Stimulated activated naive CD8-positive, alpha-beta T cell treated with anti-CD3 and anti-CD28 coated beads, Interleukin-15, amount 100 ng/mL, for 72 hours (primary cell): ENCODE measurements at regions not wholly inside any gene's neighbourhood (a gene's known extent, or its start where the extent isn't known, plus 50 kb on each side); places are given as distances from the start of the nearest gene placed in this dataset.
"Not testable (repeated sequence)": the region's sequence is repeated elsewhere in the genome, so short reads cannot be mapped to it uniquely, and the experiment has no call there.

Experiments used
- ATAC-seq: fragments of 150-1000 bp; cut with Tn5 transposase; 2 replicates; pipeline ENCODE4 v1.10.0; 2021; ENCODE audit warnings: mild to moderate bottlenecking, moderate library complexity
- DNase-seq, 2 donors: peaks; one replicate each; pipeline ENCODE4 v3.0.0; 2021 to 2022
- H3K27ac Mint-ChIP-seq, 2 donors: one replicate each; pipeline ENCODE4 v1.8.0; 2022; ENCODE audit warnings: mild to moderate bottlenecking in 2 of 2, mixed read lengths in 2 of 2, moderate library complexity in 2 of 2
- H3K27me3 Mint-ChIP-seq: one replicate; pipeline ENCODE4 v1.8.0; 2022; ENCODE audit warnings: mixed read lengths
- H3K4me1 Mint-ChIP-seq: one replicate; pipeline ENCODE4 v1.8.0; 2022; ENCODE audit warnings: mild to moderate bottlenecking, mixed read lengths
- H3K4me3 Mint-ChIP-seq, 2 donors: one replicate each; pipeline ENCODE4 v1.8.0; 2022; ENCODE audit warnings: mild to moderate bottlenecking in 2 of 2, mixed read lengths in 2 of 2, moderate library complexity in 1 of 2
- H3K9me3 Mint-ChIP-seq, 2 donors: one replicate each; pipeline ENCODE4 v1.8.0; 2022; ENCODE audit warnings: mixed read lengths in 2 of 2

DNA sequence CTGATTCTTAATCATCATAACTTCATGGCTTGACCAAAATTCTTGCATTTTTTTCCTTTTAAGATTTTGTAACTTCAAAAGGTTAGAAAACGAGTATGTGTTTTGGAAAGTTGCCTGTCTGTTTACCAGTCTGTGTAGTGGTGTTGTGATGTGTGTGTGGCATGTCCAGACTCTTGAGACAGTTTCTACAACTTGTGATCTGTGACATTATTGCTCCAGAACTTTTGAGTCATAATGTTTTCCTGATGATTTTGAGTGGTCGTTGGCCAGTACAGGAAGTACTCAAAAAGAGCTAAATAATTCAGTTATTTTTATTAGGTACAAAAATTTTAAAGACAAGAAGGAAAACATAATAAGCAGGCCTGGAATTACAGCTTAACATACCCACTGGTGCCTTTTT lies 229.0 kb upstream of the C2CD4B start:
- H3K4me1 Mint-ChIP-seq: peaks cover 21% of the 10 kb centered on the region
- no peak overlapping the region for H3K27ac Mint-ChIP-seq
- DNase-seq: no peak
- H3K4me3 Mint-ChIP-seq: no peak overlapping the region
- no peak for ATAC-seq
- peaks cover 29% of the 10 kb centered on the region for H3K27me3 Mint-ChIP-seq
- H3K9me3 Mint-ChIP-seq: peaks cover 8 to 10% of the 10 kb centered on the region in 2 donors

DNA sequence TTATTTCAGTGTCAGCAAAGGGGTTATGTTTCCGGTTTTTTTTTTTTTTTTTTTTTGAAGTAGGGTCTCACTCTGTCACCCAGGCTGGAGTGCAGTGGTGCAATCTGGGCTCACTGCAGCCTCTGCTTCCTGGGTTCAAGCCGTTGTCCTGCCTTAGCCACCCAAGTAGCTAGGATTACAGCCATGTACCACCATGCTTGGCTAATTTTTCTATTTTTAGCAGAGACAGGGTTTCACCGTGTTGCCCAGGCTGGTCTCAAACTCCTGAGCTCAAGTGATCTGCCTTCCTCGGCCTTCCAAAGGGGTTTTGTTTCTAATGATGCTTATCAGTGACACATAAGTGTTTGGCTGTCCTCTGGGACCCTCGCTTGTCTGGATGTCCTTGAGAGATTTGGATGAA lies 235.7 kb upstream of the C2CD4B start:
- Mint-ChIP-seq H3K9me3 (peaks cover 22 to 23% of the 10 kb centered on the region in 2 donors), H3K4me1 (no peaks in the 10 kb centered on the region), H3K27me3 (peaks cover 43% of the 10 kb centered on the region), H3K27ac (no peak overlapping the region), H3K4me3 (no peak overlapping the region)
- ATAC-seq (no peak), DNase-seq (no peak)

DNA sequence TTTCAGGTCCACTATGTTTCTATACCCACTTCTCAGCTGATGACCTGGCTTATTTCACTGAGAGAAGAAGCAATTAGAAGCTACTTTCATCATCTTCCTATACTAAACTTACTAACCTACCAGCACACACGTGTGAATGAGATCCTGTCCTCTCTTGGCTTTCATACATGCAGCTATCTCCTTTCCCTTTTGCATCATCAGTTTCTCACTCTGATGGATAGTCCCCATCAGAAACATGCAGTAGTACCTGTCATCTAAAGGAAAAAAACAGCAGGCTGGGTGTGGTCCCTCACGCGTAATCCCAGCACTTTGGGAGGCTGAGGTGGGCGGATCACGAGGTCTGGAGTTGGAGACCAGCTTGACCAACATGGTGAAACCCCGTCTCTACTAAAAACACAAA lies 237.6 kb upstream of the C2CD4B start:
- peaks cover 22 to 23% of the 10 kb centered on the region in 2 donors for H3K9me3 Mint-ChIP-seq
- H3K27ac Mint-ChIP-seq: no peak overlapping the region
- ATAC-seq: no peak
- peaks cover 47% of the 10 kb centered on the region for H3K27me3 Mint-ChIP-seq
- H3K4me3 Mint-ChIP-seq: no peak overlapping the region
- no peaks in the 10 kb centered on the region for H3K4me1 Mint-ChIP-seq
- DNase-seq: no peak

DNA sequence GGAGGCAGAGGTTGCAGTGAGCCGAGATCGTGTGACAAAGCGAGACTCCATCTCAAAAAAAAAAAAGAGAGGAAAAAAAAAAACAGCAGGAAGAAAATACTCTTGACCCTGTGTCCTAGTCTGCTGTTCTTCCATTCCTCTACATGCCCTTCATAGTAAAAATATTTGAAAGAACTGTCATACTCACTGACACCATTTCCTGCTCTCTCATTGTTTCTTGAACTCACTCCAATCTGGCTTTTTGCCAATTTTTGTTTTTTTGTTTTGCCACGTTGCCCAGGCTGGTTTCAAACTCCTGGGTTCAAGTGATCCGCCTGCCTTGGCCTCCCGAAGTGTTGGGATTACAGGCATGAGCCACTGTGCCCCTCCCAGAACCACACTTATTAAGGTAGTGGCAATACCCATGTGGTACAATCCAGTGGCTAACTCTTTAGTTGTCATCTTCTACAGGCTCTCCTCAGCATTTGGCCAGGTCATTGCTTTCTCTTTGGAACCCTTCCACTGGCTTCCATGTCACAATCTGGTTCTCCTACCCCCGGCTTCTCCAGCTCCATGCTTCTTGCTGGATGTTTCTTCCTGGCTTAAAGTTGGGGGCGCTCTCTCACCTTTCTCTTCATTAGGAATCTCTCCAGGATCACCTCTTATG lies 238.2 kb upstream of the C2CD4B start:
- DNase-seq: no peak
- no peaks in the 10 kb centered on the region for H3K4me1 Mint-ChIP-seq
- H3K27ac Mint-ChIP-seq: no peak overlapping the region
- H3K4me3 Mint-ChIP-seq: no peak overlapping the region
- no peak for ATAC-seq
- peaks cover 42% of the 10 kb centered on the region for H3K27me3 Mint-ChIP-seq
- H3K9me3 Mint-ChIP-seq: peaks cover 19% of the 10 kb centered on the region in 2 donors

DNA sequence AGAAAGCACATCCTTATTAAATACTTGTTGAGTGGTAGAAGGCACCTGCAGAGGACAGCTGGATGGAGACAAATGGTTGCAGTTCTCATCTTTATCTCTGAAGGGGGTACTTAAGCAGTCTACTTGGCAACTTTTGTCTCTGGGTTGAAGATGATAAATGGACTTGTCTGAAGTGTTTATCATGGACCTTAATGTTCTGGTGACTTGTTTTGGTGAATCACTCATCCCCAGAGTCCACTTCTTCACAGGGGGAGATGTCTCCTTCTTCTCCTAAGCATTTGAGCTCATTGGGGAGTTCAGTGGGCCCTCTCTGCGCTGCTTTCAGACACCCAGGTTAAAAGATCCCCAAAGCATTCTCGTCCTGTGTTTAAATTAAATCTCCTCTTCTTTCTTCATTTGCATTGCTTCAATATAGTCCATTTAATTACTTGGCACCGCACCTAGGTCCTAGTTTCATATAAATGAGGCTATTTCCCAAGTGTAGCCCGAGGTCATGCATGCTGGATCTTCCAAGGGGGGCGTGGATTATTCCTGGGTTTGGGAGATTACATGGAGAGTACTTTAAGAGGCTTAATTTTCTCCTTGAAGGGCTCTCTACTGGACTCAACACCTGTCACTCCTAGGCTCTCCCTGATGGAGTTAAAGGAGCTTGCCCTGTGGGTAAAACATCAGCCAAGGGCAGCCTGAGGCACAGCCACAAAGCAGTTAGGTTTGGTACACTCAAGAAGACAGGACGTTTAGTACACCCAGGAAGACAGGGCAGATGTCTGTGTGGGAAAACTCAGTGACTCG lies 239.3 kb upstream of the C2CD4B start:
- Mint-ChIP-seq H3K27ac (no peak overlapping the region), H3K4me3 (no peak overlapping the region), H3K27me3 (peaks cover 38% of the 10 kb centered on the region), H3K4me1 (no peaks in the 10 kb centered on the region), H3K9me3 (peaks cover 12% of the 10 kb centered on the region in 2 donors)
- ATAC-seq (no peak), DNase-seq (no peak)

DNA sequence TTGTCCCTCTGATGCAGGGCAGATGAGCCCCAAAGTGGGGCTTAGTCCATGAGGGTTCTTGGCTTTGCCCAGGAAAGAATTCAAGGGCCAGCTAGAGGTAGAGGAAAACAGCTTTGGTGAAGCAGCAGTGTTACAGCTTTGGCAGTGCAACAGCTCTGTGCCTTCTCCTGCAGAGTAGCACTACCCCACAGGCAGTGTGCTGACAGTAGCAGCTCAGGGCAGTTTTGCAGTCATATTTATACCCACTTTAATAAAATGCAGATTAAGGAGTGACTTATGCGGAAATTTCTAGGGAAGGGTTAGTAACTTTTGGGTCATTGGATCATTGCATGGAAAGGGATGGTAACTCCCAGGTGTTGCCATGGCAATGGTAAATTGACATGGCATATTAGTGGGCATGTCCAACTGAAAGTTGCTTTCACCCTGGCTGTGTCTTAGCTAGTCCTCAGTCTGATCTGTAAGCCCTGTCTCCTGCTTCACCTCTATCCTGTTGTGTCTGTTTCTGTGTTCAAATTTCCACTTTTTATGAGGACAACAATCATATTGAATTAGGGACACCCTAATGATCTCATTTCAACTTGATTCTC lies 241.3 kb upstream of the C2CD4B start:
- Mint-ChIP-seq H3K27me3 (peaks cover 45% of the 10 kb centered on the region), H3K9me3 (no peaks in the 10 kb centered on the region), H3K4me1 (no peaks in the 10 kb centered on the region), H3K27ac (no peak overlapping the region), H3K4me3 (no peak overlapping the region)
- ATAC-seq (no peak), DNase-seq (no peak)

DNA sequence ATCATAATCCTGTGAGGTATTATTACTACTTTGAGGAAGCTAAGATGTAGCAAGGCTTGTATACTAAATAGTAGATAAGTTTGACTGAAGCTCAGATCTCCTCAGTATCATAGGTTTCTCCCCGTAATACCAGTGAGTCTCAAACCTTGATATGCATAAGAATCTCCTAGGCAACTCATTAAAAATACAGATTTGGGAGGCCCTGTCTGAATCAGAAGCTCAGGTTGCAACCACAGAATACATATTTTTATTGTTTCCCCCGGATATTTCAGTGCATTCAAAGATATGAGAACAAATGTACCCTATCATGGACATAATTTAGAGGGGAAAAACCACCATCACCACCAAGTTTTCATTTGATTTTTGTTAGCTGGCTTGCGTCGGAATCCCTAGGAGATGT lies 242.1 kb upstream of the C2CD4B start:
- Mint-ChIP-seq H3K4me1 (no peaks in the 10 kb centered on the region), H3K27me3 (peaks cover 50% of the 10 kb centered on the region), H3K27ac (no peak overlapping the region), H3K9me3 (no peaks in the 10 kb centered on the region), H3K4me3 (no peak overlapping the region)
- DNase-seq (no peak), ATAC-seq (no peak)

DNA sequence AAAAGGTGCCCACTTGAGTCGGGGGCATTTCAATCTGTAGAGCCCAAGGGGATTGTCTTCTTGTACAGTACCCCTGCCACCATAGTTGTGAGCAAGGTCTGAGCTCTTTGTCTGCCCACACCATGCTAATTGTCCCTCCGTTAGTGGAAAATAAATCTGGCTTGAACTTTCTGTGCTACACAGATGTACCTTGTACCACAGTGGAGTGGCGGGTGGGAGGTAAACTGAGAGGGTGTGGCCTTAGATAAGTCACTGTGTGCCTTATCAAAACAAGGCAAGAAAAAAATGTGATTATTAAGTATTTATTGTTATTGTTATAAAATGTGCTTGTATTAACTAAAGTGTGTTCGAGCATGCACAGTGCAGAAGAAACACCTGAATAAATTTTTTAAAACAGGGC lies 242.9 kb upstream of the C2CD4B start:
- Mint-ChIP-seq H3K4me1 (no peaks in the 10 kb centered on the region), H3K9me3 (no peaks in the 10 kb centered on the region), H3K27me3 (peaks cover 52% of the 10 kb centered on the region), H3K4me3 (no peak overlapping the region), H3K27ac (no peak overlapping the region)
- ATAC-seq: no peak
- no peak for DNase-seq

DNA sequence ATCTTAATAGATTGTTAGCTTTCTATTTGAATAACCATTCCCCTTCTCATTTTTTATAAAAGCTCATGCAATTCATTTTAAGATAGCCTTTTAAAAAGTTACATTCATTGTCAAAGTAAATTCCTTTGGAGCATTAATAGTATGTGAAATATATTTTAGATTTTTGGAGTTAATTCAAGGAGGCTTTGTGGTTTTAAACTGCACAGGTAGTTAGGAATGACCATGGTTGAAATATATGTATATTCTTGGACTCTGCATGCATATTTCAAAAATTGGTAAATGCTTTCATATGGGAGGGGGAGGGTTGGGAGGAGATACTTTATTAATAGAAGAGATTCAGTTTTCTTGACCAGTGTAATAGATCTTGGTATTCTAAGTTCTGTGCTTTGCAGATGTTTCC lies 244.4 kb upstream of the C2CD4B start:
- peaks cover 43% of the 10 kb centered on the region for H3K27me3 Mint-ChIP-seq

DNA sequence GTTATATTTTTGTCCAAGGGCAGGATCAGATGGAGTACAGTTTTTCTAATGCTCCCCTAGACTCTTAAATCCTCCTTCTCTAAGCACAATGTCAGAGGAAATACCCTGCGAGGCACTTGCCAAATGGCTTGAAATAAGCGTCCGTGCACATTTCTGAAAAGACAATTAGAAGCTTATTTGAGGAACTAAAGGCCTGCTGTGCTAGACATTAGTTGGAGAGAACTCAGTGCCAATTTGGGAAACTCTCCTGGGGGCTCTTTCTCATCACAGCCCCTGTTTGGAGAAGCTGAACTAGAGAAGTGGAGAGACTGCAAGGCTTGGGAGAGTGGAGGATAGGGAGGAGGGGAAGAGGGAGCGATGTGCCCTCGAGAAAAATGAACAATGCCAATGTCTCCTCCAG lies 247.6 kb upstream of the C2CD4B start:
- H3K27ac Mint-ChIP-seq: no peak overlapping the region
- ATAC-seq: no peak
- H3K9me3 Mint-ChIP-seq: no peaks in the 10 kb centered on the region
- DNase-seq: no peak
- H3K27me3 Mint-ChIP-seq: peaks cover 38% of the 10 kb centered on the region
- H3K4me3 Mint-ChIP-seq: no peak overlapping the region
- H3K4me1 Mint-ChIP-seq: no peaks in the 10 kb centered on the region

More for the DNA sequence above, 244.4 kb upstream of the C2CD4B start:
- Mint-ChIP-seq H3K4me1 (no peaks in the 10 kb centered on the region), H3K4me3 (no peak overlapping the region), H3K9me3 (no peaks in the 10 kb centered on the region), H3K27ac (no peak overlapping the region)
- no peak for DNase-seq
- no peak for ATAC-seq

DNA sequence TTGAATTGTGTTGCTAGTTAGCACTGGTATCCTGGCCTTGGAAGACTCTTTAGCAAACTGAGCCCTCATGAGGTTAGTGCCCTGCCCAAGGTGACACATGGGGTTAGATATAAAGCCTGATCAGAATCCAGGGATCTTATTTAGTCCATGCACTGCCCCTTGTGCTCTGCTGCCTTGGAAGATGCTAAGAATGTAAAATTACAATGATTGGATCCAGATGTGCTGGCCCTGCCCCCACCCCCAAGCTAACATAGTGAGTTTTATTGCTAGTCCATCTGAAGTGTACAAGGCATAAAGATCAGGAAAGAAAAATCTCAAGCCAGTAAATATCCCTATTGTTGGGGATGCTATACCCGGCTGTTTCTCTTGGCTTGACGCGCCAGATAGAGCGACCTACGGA lies 248.1 kb upstream of the C2CD4B start:
- no peaks in the 10 kb centered on the region for H3K4me1 Mint-ChIP-seq
- H3K4me3 Mint-ChIP-seq: no peak overlapping the region
- H3K9me3 Mint-ChIP-seq: no peaks in the 10 kb centered on the region
- DNase-seq (no peak), ATAC-seq (no peak)
- no peak overlapping the region for H3K27ac Mint-ChIP-seq
- H3K27me3 Mint-ChIP-seq: peaks cover 38% of the 10 kb centered on the region

DNA sequence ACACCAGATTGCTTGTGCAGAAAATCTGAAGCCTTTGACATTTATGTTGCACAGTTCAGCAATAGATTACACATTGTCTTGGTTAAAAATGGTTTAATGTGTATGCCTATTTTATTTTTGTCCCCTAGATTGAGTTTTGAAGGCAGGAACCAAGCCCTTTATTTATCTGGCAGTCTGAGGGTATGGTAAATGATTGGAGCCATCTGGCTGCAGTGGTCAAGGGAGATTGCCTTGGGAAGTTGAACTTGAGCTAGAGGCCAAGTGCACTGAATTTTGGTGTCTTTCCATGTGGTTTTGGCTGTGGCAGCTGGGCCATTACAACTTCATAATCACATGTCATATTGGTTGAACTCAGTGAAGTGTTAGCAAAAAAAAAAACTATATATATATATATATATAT lies 248.7 kb upstream of the C2CD4B start:
- no peak overlapping the region for H3K4me3 Mint-ChIP-seq
- ATAC-seq: no peak
- DNase-seq: no peak
- H3K4me1 Mint-ChIP-seq: no peaks in the 10 kb centered on the region
- H3K27me3 Mint-ChIP-seq: peaks cover 38% of the 10 kb centered on the region
- no peak overlapping the region for H3K27ac Mint-ChIP-seq
- no peaks in the 10 kb centered on the region for H3K9me3 Mint-ChIP-seq

DNA sequence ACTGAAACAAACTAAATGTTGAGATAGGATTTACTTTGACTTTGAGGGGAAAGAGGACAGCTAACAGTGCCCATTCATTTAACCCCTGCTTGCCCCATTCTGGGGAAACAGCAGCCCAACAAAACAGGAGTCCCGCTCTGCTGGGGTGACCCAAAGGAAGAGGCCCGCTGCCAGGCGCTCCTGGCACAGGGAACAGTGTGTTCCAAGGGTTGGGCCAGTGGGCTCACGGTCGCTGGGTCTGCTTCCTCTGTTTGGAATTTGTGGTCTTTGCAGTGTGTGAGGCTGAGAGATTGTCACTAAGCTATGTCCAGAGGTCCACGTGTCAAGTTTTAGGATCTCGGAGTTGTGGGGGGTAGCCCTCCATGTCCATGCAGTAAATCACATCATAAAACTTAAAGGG lies 250.4 kb upstream of the C2CD4B start:
- DNase-seq (no peak), ATAC-seq (no peak)
- Mint-ChIP-seq H3K9me3 (no peaks in the 10 kb centered on the region), H3K27ac (no peak overlapping the region), H3K4me3 (no peak overlapping the region), H3K27me3 (peaks cover 38% of the 10 kb centered on the region), H3K4me1 (no peaks in the 10 kb centered on the region)

DNA sequence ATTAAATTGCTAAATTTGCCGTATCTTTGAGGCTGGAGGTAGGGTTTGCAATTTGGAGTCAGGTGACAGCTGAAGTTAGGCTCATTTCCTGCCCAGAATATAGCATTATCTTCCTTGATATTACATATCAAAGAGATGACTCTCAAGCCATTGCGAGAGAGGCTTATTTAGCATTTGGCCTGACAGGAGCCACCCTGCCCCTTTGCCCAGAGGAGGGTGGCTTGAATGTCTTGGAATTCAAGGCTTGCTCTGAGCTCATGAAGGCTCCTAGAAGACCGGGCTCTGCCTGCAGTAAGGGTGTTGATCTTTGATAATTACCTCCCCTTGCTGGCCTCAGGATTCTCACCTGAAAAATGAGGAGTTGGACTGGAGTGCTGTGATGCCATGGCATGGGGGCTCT lies 251.4 kb upstream of the C2CD4B start:
- Mint-ChIP-seq H3K4me3 (no peak overlapping the region), H3K27ac (no peak overlapping the region), H3K27me3 (peaks cover 30% of the 10 kb centered on the region), H3K9me3 (no peaks in the 10 kb centered on the region), H3K4me1 (no peaks in the 10 kb centered on the region)
- DNase-seq: no peak
- ATAC-seq: no peak

DNA sequence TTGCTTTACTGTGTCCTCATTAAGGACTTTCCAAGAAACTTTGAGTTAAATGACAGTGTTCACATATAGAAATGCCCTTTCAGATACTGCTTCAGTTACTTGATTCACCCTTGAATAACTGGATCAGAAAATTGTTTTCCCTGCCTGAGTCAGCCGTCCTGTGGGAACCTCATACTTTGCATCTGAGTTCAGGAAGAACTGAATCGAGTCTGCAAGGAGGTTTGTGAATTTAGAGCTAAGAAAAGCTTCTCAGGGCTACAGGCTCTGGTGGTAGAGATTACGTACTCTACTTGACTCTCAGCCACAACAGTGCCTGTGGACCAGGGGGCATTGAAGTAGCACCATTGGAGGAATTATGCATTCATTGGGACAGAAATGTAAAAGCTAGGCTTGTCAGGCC lies 252.4 kb upstream of the C2CD4B start:
- no peak for DNase-seq
- no peak overlapping the region for H3K4me3 Mint-ChIP-seq
- no peaks in the 10 kb centered on the region for H3K4me1 Mint-ChIP-seq
- peaks cover 21% of the 10 kb centered on the region for H3K27me3 Mint-ChIP-seq
- no peak for ATAC-seq
- H3K9me3 Mint-ChIP-seq: no peaks in the 10 kb centered on the region
- H3K27ac Mint-ChIP-seq: no peak overlapping the region

DNA sequence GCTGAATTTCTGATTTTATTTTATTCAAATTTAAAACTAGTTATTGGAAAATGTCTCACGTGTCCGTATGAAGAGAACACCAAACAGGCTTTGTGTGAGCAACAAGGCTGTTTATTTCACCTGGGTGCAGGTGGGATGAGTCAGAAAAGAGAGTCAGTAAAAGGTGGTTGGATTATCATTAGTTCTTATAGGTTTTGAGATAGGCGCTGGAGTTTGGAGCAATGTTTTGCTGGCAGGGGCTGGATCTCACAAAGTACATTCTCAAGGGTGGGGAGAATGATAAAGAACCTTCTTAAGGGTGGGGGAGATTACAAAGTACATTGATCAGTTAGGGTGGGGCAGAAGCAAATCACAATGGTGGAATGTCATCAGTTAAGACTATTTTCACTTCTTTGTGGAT lies 253.4 kb upstream of the C2CD4B start:
- not testable (repeated sequence) for ATAC-seq, DNase-seq, H3K9me3 Mint-ChIP-seq, H3K4me1 Mint-ChIP-seq, H3K4me3 Mint-ChIP-seq, H3K27ac Mint-ChIP-seq
- H3K27me3 Mint-ChIP-seq: peaks cover 11% of the 10 kb centered on the region
